ENCODE measurements at regions not wholly inside any gene's neighbourhood (a gene's known extent, or its start where the extent isn't known, plus 50 kb on each side); places are given as distances from the start of the nearest gene placed in this dataset.

DNA sequence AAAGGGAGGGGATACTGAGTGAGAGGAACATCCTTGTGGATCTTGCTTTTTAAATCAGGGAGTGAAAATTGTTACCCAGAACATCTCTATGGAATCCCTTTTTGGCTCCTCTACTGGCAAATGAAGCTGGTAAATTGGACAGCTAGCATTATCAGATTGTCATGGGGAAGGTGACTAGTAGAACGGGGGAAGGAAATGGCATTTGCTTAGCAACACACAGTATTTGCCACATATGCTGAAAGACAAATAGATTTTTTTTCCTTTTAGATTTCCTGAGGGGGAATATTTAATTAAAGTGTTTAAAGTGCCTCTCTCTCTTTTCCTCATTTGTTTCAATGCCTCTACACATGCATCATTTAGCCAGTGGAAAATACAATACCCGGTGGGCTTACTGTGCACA lies 573.5 kb downstream of the BCKDHB start (continued):
- TF ChIP-seq, protein P1, sequence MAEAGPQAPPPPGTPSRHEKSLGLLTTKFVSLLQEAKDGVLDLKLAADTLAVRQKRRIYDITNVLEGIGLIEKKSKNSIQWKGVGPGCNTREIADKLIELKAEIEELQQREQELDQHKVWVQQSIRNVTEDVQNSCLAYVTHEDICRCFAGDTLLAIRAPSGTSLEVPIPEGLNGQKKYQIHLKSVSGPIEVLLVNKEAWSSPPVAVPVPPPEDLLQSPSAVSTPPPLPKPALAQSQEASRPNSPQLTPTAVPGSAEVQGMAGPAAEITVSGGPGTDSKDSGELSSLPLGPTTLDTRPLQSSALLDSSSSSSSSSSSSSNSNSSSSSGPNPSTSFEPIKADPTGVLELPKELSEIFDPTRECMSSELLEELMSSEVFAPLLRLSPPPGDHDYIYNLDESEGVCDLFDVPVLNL (CRISPR knock-in tag; IDR thresholded peaks at IDR 0.05; ENCODE audit: borderline replicate concordance, low read depth): no peak
- TF ChIP-seq IRF2 (CRISPR knock-in tag; IDR thresholded peaks at IDR 0.05; ENCODE audit: borderline replicate concordance, low read depth): no peak
- TF ChIP-seq, protein P2, sequence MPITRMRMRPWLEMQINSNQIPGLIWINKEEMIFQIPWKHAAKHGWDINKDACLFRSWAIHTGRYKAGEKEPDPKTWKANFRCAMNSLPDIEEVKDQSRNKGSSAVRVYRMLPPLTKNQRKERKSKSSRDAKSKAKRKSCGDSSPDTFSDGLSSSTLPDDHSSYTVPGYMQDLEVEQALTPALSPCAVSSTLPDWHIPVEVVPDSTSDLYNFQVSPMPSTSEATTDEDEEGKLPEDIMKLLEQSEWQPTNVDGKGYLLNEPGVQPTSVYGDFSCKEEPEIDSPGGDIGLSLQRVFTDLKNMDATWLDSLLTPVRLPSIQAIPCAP (CRISPR knock-in tag; IDR thresholded peaks at IDR 0.05): no peak

DNA sequence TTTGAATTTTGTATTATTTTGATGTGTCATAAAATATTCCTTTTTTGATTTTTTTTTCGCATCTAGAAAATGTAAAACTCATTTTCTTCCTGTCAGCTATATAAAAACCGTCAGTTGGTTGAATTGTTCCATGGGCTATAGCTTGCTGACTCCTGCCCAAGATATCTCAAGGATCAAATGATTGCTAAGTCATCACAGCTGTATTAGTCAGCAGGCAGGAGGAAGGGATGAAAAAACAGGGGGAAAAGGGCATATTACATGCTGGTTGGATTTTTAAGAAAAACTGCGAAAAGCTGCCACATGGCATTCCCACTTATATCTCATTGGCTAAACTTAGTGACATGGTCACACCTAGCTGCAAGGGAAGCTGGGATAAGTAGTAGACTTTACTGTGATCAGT lies 569.9 kb downstream of the BCKDHB start:
- Mint-ChIP-seq H3K27ac (no peak overlapping the region), H3K27me3 (ENCODE audit: low read depth) (no peaks in the 10 kb centered on the region), H3K36me3 (peaks cover 13% of the 10 kb centered on the region), H3K9me3 (peaks cover 22% of the 10 kb centered on the region), H3K4me3 (no peak overlapping the region), H3K4me1 (peaks cover 5% of the 10 kb centered on the region; the same call in 1 of the 2 replicates)
- CTCF ChIA-PET: no interaction called here
- ATAC-seq: no peak
- POLR2A ChIA-PET: no interaction called here
- DNase-seq (ENCODE audit: low spot score): no peak
- TF ChIP-seq, protein P3, sequence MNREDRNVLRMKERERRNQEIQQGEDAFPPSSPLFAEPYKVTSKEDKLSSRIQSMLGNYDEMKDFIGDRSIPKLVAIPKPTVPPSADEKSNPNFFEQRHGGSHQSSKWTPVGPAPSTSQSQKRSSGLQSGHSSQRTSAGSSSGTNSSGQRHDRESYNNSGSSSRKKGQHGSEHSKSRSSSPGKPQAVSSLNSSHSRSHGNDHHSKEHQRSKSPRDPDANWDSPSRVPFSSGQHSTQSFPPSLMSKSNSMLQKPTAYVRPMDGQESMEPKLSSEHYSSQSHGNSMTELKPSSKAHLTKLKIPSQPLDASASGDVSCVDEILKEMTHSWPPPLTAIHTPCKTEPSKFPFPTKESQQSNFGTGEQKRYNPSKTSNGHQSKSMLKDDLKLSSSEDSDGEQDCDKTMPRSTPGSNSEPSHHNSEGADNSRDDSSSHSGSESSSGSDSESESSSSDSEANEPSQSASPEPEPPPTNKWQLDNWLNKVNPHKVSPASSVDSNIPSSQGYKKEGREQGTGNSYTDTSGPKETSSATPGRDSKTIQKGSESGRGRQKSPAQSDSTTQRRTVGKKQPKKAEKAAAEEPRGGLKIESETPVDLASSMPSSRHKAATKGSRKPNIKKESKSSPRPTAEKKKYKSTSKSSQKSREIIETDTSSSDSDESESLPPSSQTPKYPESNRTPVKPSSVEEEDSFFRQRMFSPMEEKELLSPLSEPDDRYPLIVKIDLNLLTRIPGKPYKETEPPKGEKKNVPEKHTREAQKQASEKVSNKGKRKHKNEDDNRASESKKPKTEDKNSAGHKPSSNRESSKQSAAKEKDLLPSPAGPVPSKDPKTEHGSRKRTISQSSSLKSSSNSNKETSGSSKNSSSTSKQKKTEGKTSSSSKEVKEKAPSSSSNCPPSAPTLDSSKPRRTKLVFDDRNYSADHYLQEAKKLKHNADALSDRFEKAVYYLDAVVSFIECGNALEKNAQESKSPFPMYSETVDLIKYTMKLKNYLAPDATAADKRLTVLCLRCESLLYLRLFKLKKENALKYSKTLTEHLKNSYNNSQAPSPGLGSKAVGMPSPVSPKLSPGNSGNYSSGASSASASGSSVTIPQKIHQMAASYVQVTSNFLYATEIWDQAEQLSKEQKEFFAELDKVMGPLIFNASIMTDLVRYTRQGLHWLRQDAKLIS (CRISPR knock-in tag; IDR thresholded peaks at IDR 0.05; ENCODE audit: borderline replicate concordance): no peak
- no peak for TF ChIP-seq ESRRA (CRISPR knock-in tag; IDR thresholded peaks at IDR 0.05; ENCODE audit: borderline replicate concordance)
- TF ChIP-seq TEAD1 (CRISPR knock-in tag; IDR thresholded peaks at IDR 0.05): no peak
- TF ChIP-seq, protein P4, sequence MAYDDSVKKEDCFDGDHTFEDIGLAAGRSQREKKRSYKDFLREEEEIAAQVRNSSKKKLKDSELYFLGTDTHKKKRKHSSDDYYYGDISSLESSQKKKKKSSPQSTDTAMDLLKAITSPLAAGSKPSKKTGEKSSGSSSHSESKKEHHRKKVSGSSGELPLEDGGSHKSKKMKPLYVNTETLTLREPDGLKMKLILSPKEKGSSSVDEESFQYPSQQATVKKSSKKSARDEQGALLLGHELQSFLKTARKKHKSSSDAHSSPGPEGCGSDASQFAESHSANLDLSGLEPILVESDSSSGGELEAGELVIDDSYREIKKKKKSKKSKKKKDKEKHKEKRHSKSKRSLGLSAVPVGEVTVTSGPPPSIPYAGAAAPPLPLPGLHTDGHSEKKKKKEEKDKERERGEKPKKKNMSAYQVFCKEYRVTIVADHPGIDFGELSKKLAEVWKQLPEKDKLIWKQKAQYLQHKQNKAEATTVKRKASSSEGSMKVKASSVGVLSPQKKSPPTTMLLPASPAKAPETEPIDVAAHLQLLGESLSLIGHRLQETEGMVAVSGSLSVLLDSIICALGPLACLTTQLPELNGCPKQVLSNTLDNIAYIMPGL (CRISPR knock-in tag; IDR thresholded peaks at IDR 0.05): no peak
- no peak for TF ChIP-seq ZNF263 (CRISPR knock-in tag; IDR thresholded peaks at IDR 0.05; ENCODE audit: low read depth)
- TF ChIP-seq, protein P5, sequence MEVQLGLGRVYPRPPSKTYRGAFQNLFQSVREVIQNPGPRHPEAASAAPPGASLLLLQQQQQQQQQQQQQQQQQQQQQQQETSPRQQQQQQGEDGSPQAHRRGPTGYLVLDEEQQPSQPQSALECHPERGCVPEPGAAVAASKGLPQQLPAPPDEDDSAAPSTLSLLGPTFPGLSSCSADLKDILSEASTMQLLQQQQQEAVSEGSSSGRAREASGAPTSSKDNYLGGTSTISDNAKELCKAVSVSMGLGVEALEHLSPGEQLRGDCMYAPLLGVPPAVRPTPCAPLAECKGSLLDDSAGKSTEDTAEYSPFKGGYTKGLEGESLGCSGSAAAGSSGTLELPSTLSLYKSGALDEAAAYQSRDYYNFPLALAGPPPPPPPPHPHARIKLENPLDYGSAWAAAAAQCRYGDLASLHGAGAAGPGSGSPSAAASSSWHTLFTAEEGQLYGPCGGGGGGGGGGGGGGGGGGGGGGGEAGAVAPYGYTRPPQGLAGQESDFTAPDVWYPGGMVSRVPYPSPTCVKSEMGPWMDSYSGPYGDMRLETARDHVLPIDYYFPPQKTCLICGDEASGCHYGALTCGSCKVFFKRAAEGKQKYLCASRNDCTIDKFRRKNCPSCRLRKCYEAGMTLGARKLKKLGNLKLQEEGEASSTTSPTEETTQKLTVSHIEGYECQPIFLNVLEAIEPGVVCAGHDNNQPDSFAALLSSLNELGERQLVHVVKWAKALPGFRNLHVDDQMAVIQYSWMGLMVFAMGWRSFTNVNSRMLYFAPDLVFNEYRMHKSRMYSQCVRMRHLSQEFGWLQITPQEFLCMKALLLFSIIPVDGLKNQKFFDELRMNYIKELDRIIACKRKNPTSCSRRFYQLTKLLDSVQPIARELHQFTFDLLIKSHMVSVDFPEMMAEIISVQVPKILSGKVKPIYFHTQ (CRISPR knock-in tag; IDR thresholded peaks at IDR 0.05): no peak
- TF ChIP-seq, protein P6, sequence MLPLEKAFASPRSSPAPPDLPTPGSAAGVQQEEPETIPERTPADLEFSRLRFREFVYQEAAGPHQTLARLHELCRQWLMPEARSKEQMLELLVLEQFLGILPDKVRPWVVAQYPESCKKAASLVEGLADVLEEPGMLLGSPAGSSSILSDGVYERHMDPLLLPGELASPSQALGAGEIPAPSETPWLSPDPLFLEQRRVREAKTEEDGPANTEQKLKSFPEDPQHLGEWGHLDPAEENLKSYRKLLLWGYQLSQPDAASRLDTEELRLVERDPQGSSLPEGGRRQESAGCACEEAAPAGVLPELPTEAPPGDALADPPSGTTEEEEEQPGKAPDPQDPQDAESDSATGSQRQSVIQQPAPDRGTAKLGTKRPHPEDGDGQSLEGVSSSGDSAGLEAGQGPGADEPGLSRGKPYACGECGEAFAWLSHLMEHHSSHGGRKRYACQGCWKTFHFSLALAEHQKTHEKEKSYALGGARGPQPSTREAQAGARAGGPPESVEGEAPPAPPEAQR (CRISPR knock-in tag; IDR thresholded peaks at IDR 0.05): no peak
- TF ChIP-seq KAT7 (CRISPR knock-in tag; IDR thresholded peaks at IDR 0.05; ENCODE audit: borderline replicate concordance): no peak
- TF ChIP-seq, protein P7, sequence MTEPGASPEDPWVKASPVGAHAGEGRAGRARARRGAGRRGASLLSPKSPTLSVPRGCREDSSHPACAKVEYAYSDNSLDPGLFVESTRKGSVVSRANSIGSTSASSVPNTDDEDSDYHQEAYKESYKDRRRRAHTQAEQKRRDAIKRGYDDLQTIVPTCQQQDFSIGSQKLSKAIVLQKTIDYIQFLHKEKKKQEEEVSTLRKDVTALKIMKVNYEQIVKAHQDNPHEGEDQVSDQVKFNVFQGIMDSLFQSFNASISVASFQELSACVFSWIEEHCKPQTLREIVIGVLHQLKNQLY (CRISPR knock-in tag; IDR thresholded peaks at IDR 0.05): no peak
- TF ChIP-seq, protein P8, sequence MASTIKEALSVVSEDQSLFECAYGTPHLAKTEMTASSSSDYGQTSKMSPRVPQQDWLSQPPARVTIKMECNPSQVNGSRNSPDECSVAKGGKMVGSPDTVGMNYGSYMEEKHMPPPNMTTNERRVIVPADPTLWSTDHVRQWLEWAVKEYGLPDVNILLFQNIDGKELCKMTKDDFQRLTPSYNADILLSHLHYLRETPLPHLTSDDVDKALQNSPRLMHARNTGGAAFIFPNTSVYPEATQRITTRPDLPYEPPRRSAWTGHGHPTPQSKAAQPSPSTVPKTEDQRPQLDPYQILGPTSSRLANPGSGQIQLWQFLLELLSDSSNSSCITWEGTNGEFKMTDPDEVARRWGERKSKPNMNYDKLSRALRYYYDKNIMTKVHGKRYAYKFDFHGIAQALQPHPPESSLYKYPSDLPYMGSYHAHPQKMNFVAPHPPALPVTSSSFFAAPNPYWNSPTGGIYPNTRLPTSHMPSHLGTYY (CRISPR knock-in tag; IDR thresholded peaks at IDR 0.05): no peak
- TF ChIP-seq SP1 (CRISPR knock-in tag; conservative IDR thresholded peaks at IDR 0.05): no peak
- no peak for TF ChIP-seq RORB (CRISPR knock-in tag; IDR thresholded peaks at IDR 0.05)
- TF ChIP-seq, protein P9, sequence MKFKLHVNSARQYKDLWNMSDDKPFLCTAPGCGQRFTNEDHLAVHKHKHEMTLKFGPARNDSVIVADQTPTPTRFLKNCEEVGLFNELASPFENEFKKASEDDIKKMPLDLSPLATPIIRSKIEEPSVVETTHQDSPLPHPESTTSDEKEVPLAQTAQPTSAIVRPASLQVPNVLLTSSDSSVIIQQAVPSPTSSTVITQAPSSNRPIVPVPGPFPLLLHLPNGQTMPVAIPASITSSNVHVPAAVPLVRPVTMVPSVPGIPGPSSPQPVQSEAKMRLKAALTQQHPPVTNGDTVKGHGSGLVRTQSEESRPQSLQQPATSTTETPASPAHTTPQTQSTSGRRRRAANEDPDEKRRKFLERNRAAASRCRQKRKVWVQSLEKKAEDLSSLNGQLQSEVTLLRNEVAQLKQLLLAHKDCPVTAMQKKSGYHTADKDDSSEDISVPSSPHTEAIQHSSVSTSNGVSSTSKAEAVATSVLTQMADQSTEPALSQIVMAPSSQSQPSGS (CRISPR knock-in tag; IDR thresholded peaks at IDR 0.05; ENCODE audit: borderline replicate concordance, low read depth): no peak
- TF ChIP-seq MXD4 (CRISPR knock-in tag; IDR thresholded peaks at IDR 0.05; ENCODE audit: borderline replicate concordance): no peak
- TF ChIP-seq TEAD4 (CRISPR knock-in tag; IDR thresholded peaks at IDR 0.05): no peak

All from WTC11 (cell line).